ENCODE measurements at regions not wholly inside any gene's neighbourhood (a gene's known extent, or its start where the extent isn't known, plus 50 kb on each side); places are given as distances from the start of the nearest gene placed in this dataset.
A peak's percentile ranks its signal among the peaks of the same experiment; 100 is the strongest.
"Not testable (repeated sequence)": the region's sequence is repeated elsewhere in the genome, so short reads cannot be mapped to it uniquely, and the experiment has no call there.

GRCh38 chr12:93237235-93237915, 140.3 kb upstream of the NUDT4 start:
- DNase-seq (ENCODE audit: extremely low read depth in 1 of 2, low read depth in 1 of 2), result no peak

DNA sequence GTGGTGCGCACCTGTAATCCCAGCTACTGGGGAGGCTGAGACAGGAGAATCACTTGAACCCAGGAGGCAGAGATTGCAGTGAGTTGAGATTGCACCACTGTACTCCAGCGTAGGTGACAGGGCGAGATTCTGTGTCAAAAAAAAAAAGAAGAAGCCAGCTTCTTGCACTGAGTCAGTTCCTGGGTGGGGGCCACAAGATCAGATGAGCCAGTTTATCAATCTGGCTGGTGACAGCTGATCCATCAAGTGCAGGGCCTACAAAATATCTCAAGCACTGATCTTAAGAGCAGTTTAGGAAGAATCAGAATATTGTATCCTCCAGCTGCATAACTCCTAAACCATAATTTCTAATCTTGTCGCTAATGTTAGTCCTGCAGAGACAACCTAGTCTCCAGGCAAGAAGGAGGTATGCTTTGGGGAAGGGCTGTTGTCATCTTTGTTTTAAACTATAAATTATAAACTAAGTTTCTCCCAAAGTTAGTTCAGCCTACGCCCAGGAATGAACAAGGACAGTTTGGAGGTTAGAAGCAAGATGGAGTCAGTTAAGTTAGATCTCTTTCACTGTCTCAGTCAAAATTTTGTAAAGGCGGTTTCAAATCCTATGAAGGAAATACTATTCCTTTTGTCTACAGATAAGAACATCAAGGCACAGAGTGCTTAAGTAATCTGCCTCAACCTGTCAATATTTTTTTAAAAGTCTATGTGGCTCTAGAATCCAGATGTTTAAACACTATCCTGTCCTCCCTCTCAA, 139.0 kb upstream of the NUDT4 start:
- not testable (repeated sequence) for DNase-seq (ENCODE audit: extremely low read depth in 1 of 2, low read depth in 1 of 2)

GRCh38 chr12:93239789-93240188, 137.9 kb upstream of the NUDT4 start:
- not testable (repeated sequence) for DNase-seq (ENCODE audit: extremely low read depth in 1 of 2, low read depth in 1 of 2)

- no peak for DNase-seq (ENCODE audit: extremely low read depth in 1 of 2, low read depth in 1 of 2)
These were observed 135.4 kb upstream of the NUDT4 start for GRCh38 chr12:93242154-93242972.

DNA sequence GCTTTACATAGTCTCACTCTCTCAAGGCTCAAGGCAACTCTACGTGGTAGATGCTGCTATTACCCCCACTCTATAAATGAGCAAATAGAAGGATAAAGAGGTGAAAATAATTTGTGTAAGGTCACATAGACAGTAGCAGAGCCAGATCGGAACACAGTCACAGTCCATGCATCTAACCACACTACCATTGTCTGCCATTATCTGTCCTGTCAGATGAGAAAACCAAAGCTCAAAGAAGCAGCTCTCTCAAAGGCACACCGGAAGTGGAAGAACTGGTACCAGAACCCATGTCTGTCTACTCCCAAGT, 134.4 kb upstream of the NUDT4 start:
- no peak for DNase-seq (ENCODE audit: extremely low read depth in 1 of 2, low read depth in 1 of 2)

DNA sequence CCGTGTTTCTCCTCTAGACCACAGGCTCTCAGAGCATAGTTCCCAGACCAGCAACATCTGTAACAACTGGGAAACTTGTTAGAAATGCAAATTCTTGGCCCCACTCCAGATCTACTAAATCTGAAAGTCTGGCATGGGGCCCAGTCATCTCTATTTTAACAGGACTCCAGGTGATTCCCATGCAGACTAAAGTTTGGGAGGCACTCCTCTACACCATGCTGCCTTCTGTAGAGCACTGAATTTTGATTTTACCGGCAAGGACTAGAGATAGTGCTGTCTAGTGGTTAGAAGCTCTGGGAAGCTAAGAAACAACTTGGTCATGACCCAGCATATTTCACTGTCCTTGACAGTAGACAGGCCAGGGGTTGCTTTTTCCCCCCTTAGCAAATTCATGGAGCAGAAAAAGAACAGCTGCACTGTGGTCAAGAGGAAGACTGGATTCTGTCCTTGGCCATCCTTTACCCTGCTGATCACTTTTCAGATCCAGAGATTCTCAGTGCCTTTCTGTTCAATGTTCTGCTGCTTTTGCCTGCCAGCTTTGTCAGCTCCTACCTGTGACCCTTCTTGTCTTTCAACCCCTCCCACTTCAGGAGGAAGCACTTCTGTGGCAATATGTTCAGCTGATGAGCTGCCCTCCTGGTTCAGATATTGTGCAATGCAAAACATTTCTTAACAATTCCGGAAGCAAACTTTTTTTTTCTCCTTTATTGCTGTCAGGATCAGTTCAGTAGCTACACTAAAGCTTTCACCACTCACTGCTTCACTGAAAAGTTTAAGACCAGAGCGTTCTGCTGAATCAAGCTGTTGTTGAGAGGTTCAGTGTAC, 133.8 kb upstream of the NUDT4 start:
- no peak for DNase-seq (ENCODE audit: extremely low read depth in 1 of 2, low read depth in 1 of 2)

GRCh38 chr12:93244514-93245077, 133.1 kb upstream of the NUDT4 start:
- DNase-seq (ENCODE audit: extremely low read depth in 1 of 2, low read depth in 1 of 2), result no peak

DNA sequence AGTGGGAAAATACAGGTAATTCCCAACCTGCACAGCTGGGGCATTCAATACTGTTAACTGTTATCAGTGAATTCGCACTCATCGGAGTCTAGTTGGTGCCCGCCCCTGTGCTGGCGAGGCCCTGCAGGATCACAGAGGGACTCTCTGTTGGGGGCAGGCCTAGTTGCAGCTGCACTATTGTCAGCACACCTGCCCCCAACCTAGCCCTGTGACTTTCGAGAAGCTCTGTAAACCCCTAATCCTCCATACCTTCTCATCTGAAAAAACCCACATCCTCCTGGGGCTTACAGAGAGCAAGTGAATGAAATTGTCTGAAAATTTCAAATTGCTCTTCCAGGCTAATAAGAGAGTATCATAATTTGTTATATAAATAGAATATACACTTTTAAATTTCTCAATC, 132.2 kb upstream of the NUDT4 start:
- DNase-seq (ENCODE audit: extremely low read depth in 1 of 2, low read depth in 1 of 2), result peak in 1 of 2 donors; percentile 10

DNA sequence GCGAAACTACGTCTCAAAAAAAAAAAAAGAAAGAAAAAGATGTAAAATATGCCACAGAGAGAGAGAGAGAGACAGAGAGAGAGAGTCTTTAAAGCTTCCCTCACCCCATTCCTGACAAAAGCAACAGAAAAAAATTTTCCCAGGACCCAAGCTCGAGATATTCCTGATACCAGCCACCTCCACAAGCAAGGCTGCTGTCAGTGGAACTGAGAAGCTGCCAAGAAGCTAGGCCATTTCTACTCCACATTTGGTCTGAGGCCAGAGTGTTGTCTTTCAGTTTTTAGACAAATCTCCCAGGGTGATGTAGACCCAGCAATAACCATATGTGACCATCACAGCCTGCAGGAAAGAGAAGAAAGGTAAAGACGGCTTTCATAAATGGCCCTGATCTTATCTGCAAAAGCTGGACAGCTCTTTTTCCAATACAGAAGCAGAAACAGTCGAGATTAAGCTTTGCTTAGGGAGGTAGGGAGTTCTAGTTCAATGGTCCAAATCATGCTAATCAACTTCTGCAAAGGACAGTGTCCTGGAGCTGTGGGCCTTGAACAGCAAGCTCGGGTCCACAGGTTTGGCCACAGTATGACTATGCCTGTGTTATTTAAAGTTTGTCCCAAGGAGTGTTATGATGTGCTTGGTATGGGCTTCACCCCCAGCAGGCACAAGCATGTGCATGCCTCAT, 130.3 kb upstream of the NUDT4 start:
- DNase-seq (ENCODE audit: extremely low read depth in 1 of 2, low read depth in 1 of 2), result no peak

- no peak for DNase-seq (ENCODE audit: extremely low read depth in 1 of 2, low read depth in 1 of 2)
These were observed 125.5 kb upstream of the NUDT4 start for GRCh38 chr12:93252221-93252620.

- DNase-seq (ENCODE audit: extremely low read depth in 1 of 2, low read depth in 1 of 2), result no peak
These were observed 122.8 kb upstream of the NUDT4 start for GRCh38 chr12:93254911-93255310.

GRCh38 chr12:93256256-93256969, 121.3 kb upstream of the NUDT4 start:
- no peak for DNase-seq (ENCODE audit: extremely low read depth in 1 of 2, low read depth in 1 of 2)

DNA sequence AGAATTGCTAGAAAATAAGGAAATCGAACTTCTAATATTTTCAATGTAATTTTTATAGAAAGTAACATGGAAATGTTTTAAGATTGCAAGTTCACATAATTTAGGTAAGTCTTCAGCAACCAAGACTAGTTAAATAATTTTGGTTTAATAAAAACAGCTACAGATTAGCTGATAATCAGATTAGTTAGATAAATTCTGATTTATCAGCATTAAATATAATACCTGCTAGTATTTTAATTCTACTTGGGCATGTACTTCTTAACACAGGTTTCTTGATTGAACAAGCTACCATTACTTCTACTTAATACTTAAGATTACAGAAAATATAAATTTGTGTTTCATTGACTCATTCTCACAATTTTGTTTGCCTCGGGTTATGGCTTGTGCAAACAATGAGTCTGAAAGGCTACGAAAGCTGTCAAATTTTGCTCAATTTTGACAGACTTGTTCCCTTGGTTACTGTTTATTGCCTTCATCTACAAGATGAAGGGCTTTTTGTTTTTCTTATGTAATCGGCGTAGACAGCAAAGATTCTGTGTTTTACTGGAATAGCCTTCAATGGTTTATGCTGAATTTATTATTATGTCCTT, 116.1 kb upstream of the NUDT4 start:
- no peak for DNase-seq (ENCODE audit: extremely low read depth in 1 of 2, low read depth in 1 of 2)

GRCh38 chr12:93272997-93273396, 104.7 kb upstream of the NUDT4 start:
- DNase-seq (ENCODE audit: extremely low read depth in 1 of 2, low read depth in 1 of 2), result no peak

- no peak for DNase-seq (ENCODE audit: extremely low read depth in 1 of 2, low read depth in 1 of 2)
These were observed 103.7 kb upstream of the NUDT4 start for GRCh38 chr12:93273834-93274564.

DNA sequence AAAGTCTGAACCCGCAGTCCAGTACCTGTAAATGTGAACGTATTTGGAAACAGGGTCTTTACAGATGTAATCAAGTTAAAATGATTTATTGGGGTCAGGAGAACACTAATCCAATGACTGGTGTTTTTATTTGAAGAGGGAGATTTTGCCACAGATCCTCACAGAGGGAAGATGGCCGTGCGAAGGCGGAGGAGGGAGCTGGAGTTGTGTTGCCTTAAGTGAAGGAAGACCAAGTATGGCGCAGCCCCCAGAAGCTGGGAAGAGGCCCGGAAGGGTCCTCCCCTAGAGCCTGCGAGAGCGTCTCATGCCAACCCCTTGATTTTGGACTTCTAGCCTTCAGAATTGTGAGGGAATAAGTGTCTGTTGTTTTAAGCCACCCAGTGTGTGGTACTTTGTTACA, 102.8 kb upstream of the NUDT4 start:
- DNase-seq (ENCODE audit: extremely low read depth in 1 of 2, low read depth in 1 of 2), result no peak

DNA sequence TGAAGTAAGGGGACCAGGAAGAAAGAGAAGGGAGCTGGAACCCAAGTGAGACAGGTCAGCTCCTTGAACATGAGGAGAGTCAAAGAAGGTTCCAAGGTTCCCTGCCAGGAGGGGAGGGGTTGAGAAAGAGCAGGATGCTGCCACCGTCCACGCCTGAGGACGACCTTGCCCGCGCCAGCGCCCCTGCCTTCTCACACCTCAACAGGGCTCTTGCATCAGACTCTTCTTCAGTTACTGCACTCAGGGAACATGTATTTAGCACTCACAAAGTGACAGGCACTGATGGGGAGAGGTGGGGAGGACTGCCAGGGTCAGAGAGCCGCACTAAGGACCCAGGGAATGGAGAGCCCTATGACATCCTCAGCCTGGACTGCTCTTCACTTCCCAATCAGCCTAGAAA, 102.1 kb upstream of the NUDT4 start:
- no peak for DNase-seq (ENCODE audit: extremely low read depth in 1 of 2, low read depth in 1 of 2)
